ENCODE measurements at regions not wholly inside any gene's neighbourhood (a gene's known extent, or its start where the extent isn't known, plus 50 kb on each side); places are given as distances from the start of the nearest gene placed in this dataset.

DNA sequence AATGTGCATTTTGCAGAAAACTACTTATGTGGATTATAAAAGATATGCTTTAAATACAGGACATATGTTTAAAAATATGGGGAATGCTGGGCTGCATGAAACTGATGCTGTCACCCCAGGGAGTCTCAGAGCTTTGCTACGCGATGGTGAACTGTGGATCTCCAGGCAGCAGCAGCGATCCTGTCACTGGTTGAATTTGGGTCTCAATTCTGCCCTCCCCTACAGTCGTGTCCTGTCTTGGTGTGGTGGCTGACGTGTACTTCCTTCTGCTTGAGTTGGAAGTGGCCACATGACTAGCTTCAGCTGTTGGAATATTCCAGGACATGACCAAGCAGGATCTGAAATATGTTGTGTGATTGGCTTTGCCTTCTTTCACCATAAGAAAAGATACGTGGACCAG, 222.9 kb upstream of the AJAP1 start:
- no peak for DNase-seq (ENCODE audit: low spot score)

DNA sequence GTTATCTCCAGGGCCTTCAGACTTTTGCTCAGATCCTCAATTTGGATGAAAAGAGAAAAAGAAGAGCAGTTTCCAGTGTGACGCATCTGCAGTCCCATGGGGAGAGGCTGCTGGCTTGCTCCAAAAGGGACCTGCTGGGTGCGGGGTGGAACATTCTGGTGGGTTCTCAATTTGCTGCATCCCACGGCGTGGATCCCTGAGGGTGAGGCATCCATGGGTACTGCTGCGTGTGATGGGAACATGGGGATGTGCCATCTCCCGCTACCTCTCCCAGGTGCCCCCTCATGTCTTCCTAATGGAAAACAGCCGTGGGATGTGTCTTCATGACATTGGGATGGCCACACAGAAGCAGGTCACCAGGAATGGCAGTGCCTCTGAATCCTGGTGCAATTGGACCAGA, 221.3 kb upstream of the AJAP1 start:
- DNase-seq (ENCODE audit: low spot score), result no peak

DNA sequence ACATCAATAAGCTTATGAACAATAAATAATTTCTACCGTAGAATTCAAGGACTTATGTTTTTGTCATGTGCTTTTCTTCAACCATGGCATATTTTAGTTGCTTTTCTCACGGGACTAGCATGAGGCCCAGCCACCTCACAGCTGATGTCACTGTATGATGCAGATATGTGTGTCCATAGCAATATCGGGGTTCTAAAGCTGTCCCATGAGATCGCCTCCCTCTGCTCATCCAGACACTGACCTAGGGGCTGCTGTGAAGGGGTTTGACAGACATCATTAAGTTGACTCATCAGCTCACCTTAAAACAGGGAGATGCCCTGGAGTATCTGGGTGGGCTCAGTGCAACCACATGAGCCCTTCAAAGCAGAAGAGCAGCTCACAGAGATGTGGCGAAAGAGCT, 210.3 kb upstream of the AJAP1 start:
- DNase-seq (ENCODE audit: low spot score), result no peak

DNA sequence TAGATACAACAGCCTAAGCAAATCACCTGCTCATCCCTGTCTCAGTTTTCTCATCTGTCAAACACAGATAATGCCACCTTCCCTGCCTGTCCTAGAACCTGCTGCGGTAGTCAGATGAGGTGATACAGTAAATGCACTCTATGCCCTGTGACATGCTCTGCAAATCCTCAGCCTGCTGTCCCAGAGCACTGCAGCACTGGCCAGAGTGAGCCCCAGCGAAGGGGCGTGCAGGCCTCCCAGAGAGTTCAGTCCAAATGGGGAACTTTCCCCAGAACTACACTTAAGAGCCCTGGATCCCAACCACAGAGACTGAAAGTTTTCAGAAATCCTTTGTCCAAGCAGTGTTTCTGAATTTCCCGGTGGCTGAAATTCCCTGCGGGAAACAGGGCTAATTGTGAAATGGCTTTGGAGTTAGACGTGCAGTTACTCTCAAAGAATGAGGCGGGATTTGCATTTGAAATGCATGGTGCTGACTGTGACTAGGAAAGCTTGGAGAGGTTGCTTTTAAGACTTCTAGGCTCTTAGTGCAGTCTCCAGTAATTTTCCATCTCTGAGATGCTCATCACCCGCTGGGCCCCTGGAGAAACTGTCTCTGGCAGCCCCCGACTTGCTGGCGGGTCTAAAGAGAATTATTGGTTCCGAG, 206.5 kb upstream of the AJAP1 start:
- DNase-seq (ENCODE audit: low spot score), result no peak

DNA sequence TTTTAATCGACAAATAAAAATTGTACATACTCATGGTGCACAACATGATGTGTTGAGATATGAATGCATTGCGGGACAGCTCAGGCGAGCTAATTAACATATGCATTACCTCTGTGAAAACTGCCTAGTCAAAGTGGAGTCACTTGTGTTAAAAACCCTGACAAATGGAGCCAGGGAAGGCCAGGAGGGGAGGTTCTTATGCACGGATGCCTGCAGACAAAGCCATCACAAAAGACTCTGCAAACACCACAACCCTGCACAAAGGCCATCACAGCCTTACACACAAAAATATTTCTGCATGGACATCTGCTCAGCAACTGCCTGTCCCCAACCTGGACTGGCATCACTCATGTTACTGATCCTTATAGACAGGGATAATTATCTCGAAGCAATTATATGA, 204.4 kb upstream of the AJAP1 start:
- DNase-seq (ENCODE audit: low spot score), result no peak

DNA sequence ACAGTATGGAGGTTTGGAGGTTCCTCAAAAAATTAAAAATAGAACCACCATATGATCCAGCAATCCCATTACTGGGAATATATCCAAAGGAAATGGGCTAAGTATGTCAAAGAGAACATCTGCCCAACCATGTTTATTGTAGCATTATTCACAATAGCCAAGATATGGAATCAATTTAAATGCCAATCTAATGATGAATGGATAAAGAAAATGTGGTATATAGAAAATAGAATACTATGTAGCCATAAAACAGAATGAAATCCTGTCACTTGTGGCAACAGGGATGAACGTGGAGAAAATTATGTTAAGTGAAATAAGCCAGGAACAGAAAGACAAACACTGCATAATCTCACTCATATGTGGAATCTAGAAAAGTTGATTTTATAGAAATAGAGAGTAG, 201.7 kb upstream of the AJAP1 start:
- no peak for DNase-seq (ENCODE audit: low spot score)

DNA sequence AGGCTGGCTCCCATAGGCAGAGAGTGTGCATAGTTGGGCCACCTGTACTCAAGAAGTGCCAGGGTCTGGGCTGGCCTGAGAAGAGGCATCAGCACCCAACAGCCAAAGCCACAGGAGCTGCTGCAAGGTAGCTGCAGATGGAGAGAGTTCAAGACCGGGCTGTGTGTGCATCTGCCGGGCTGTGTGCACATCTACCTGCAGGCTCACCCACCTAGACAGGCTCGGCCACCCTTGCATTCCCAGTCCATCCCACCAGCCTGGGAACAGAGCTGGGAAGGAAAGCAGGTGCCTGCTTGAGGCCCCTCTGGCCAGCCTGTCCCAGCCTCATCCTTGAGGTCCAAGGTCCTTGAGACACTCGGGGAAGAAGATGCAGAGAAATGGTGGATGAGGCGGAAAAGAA, 194.4 kb upstream of the AJAP1 start:
- DNase-seq (ENCODE audit: low spot score), result no peak

DNA sequence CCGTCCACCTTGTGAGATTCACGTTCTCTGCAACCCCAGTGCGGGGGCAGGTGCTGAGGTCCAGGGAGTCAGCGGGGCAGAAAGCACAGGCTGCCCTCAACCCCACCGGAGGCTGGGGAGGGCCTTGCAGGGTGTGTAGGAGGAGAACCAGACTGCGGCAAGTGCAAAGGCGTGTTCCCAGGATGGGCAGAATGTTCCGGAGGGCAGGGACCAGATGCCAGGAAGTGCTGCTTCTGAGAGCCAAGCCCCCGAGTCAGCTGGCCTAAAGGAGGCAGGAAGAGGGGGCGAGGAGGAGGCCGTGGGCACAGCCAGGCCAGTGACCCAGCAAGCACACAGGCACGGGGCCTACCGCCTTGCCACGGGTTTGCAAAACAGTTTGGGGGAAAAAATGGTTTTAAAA, 193.8 kb upstream of the AJAP1 start:
- no peak for DNase-seq (ENCODE audit: low spot score)

DNA sequence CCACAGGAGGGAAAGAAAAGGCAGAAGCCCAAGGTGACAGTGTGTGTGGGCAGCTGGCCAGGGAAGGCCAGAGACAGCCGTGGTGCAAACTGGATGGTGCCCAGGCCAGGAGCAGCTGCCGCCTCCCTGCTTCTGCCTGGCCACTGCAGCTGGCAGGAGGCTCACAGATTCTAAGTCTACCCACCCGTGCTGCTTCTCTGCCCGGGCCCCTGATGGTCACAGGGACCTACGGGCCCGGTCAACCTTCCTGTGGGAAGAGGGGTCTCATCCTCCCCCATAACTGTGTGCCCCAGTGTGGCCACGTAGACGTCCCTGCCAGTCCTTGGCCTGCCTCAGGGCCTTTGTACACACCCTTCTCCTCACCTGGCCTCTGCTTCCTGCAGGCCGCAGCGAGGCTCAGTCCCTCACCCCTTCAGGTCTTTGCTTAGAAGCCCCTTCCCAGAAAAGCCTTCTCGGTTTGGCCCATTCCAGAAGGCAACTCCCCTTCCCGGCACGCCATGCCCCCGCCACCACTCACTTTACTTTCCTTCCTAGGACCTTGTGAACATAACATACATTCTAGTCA, 192.6 kb upstream of the AJAP1 start:
- DNase-seq (ENCODE audit: low spot score), result no peak

DNA sequence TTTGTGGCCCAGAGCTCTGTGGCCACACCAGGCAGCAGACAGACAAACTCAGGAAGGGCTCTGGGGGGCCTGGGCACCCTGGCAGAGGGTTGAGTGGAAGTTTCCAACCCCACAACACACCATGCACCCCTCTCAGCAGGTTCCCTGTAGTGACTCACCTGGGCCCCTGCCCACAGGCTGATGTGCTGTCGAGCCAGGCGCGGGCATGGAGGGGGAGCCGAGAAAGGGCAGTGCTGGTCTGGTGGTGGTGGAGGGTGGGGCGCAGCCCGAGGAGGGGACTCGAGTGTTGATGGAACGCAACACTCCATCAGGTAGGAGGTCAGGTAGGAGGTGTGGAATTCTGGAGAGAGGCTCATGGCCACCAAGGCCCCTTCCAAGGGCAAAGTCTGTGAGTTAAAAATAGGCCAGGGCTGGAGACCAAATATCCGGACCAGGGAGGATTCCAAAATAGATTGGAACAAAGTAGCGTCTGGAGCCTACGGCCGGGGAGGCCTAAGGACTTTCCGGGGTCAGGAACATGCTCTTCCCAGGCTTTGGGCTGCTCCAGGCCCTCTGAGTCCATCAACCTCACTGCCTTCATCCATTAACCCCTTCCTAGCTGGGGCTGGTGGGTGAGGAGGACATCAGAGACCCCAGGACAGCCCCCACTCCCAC, 191.5 kb upstream of the AJAP1 start:
- DNase-seq (ENCODE audit: low spot score), result no peak

DNA sequence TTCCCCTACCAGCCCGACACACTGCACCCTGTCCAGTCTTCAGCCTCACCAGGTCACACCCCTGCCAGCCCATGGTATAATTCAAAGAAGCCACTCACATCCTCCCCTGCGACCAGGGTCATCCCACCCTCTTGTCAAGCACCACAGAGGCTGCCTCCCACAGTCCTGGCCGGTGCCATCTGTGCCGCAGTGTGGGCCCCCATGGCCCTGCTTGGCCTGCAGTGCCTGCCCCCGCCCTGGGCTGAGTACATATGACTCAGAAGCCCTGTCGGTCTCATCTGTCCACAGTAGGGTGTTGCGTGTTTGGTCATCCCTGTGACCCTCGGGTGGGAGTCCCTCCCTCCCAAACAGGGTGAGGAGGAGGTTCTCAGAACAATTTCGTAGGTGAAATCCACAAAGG, 190.8 kb upstream of the AJAP1 start:
- DNase-seq (ENCODE audit: low spot score), result no peak

DNA sequence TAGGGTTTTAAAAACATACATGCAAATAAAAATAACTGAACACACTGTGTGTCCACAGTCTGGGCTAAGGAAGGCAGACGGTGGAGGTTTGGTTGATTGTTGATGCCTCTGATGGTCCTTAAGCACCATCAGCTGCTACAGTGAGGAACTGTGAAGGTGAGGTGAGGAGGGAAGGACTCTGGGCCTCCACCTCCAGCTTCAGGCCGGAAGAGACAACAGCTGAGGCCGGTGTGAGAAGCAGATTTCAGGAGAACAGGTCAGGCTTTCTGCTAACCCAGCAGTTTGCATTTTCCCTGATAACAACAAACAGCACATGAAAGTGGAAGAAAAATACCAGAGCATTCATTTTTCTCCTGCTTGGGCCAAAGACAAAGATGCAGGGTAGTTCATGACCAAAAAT, 189.9 kb upstream of the AJAP1 start:
- DNase-seq (ENCODE audit: low spot score), result no peak

DNA sequence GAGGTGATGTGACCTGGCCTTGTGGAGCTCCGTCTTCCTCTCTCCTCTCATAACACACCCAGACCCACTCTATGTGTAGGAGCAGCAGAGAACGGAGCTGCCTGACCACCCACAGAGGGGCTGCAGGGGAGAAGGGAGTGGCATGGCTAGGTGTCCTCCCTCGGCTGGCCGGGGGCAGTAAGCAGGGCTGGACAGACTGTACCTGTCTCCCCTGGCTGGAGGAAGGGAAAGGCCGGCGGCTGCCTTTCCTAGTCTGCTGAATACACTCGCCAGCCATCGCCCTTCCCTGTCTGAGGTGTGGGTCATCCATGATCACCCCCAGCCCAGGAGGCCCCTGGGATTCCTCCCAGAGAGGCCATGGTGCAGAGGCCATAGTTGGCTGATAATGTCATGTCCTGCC, 187.2 kb upstream of the AJAP1 start:
- DNase-seq (ENCODE audit: low spot score), result no peak

DNA sequence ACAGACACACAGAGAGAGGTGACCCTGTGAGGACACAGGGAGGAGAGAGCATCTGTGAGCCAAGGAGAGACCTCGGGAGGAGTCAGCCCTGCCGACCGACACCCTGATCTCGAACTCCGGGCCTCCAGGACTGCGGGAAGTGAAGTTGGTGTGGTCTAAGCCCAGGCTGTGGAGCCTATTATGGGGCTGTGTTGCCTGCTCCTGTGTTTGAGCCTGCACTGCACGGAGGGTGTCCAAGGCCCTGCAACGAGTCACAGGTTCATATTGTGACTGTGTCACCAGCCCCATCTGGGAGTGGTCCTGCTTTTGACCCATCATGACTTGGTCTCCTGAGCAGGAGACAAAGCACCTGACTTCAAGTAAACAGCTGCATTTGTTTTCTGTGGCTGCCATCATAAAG, 186.0 kb upstream of the AJAP1 start:
- DNase-seq (ENCODE audit: low spot score), result no peak

DNA sequence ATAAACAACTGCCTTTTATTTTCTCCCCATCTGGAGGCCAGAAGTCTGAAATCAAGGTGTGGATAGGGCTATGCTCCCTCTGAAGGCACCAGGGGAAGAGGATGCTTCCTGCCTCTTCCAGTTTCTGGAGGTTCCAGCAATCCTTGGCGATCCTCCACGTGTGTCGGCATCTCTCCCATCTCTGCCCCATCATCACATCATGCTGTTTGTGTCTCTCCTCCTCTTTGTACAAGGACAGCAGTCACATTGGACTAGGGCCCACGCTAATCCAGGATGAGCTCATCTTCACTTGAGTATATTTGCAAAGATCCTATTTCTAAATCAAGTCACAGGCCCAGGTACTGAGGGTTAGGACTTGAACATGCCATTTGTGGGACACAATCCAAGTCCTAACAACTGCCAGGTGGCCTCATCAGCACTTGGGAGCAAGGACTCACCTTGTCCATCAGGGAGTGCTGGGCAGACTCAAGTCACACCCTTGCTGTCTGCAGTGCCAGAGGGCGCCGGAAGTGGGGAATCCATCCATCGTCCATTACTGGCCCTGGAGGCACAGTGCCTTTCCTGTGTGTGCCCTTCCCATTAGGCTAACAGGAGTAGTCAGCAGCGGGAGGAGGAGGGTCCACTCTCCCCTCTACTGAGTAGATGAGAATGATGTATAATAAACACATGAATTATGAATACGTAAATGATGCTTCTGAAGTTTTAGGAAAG, 185.4 kb upstream of the AJAP1 start:
- no peak for DNase-seq (ENCODE audit: low spot score)

DNA sequence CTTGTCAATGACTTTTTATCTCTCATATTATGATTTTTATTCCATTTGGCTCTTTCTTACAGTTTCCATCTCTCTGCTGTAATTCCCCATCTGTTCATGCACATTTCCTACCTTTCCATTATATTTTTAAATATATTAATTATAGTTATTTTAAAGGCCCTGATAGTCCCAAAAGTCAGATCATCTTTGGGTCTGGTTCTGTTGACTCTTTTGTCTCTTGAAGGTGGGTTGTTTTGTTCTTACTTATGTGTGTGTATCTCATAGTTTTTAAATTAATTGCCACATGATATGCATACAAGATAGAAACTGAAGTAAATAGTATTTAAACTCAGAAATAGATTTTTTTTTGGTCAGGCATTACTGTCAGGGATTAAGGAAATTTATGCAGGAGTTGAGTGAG, 178.0 kb upstream of the AJAP1 start:
- DNase-seq (ENCODE audit: low spot score), result no peak

DNA sequence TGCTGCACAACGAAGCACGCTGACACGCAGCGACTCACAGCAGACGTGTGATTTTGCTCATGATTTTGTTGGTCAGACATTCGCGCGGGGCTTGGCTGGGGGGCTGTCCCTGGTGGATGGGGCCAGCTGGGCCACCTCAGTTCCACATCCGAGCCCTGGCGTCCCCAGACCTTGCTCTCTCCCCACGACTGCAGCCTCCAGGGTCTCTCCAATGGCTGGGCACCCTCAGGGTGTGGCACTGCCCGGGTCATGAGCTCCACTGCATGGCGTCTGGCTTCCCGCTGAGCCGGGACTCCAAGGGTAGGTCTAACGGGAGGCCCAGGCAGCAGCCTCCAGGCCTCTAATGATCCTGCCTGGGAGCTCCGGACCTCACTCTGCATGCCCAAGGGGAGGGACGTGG, 173.0 kb upstream of the AJAP1 start:
- no peak for DNase-seq (ENCODE audit: low spot score)

DNA sequence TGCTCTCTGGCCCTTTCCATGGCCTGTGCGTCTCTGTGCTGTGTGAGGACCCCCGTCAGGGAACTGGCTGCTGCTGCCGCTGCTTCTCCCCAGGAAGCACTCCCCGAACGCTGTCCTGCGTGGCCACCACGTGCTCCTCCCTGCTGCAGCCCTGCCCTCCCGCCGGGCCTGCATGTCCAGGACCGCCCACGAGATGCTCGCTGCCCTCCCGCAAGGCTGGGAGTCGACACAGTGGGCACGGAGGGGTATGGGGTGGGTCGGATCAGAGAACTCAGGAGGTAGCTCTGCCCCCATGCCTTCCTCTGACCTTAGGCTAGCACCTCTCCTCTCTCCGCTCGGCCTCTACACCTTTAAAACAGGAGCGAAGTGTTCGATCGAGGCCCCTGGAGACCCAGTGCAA, 171.9 kb upstream of the AJAP1 start:
- no peak for DNase-seq (ENCODE audit: low spot score)

DNA sequence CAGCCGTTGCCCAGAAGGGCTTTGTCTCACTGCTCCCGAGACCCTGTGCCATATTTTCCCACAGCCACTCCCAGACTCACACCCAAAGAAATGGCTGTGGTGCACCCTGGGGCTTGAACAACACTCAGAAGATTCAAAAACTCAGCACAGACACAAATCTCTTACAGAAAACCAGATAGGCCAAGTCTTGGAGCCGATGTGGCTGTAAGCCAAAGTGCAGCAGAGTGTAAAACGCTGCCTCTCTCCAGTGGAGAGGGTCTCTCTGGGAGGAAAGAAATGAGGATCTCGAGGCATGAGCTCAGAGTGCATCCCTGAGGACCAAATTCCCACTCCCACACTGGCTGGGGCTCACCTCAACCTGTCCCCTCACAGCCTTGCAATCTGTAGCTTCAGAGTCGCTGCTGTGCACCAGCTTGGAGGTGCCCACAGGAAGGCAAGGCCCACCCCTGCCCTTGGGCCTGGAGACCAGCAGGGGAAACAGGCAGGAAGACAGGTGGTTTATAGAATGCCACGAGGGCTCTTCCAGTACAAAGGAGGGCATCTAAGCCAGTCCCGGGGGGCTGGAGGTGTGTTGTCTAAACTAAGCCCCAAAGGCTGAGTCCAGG, 171.3 kb upstream of the AJAP1 start:
- DNase-seq (ENCODE audit: low spot score), result no peak

DNA sequence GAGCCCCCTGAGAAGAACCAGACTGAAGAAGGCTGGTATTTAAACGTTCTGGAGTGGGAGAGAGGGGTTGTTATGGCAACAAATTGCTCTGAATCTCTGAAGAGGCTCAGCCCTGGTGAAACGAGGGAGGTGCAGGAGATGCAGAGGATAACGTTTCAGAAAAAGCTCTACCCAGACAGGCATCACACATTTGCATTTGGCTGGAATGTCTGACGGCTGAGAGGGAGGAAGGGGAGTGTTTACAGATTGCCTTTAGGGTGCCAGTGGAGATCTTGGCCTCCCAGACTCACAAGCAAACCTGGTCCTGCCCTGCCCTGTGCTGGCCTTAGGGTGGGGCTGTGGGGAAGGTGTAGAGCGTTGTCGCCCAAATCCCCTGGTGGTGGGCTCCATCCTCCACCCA, 169.0 kb upstream of the AJAP1 start:
- no peak for DNase-seq (ENCODE audit: low spot score)

DNA sequence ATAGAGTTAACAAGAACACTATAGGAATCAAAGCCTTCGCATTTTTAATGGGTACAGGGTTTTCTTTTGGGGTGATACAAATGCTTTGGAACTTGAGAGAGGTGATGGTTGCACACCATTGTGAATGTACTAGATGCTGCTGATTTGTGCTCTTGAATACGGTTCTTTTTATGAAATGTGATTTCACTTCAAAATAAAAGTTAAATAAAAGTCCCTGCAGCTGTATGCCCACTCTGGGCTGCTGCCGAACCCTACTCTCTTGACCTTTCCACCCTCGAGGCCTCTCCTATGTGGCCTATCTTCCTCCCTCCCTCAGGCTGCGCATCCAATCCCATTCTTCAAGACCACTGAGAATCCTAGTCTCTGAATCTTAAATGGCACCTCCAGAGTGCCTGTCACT, 168.5 kb upstream of the AJAP1 start:
- DNase-seq (ENCODE audit: low spot score), result no peak

DNA sequence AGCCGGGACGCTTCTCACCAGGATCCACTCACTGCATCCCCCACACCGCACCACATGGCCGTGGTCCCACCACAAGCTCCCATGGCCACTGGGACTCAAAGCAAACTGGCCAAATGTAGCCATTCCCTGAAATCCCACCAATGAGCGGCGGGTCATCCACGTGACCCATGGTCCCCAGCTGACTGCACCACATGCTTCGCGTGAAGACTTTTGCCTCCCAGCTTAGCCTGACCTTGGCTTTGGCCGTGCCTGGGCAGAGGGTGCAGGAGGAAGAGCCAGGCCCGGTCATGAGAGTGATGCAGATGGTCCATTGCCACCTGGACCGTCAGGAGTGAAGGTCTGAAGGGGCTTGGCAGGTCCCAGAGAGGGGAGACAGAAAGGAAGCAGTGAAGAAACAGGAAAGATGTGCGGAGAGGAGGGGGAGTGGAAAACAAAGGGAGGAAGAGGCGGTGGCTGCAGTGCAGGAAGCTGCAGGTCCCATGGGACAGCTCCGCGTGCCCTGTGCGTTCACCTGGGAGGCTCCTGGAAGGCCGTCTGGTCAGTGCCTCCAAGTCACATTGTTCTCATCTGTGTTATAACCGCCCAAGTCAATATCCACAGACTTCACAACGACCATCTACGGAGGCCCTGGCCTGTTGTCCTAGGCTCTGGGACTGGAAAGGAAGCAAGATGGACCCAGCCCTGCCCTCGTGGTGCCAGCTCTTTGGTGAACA, 167.8 kb upstream of the AJAP1 start:
- DNase-seq (ENCODE audit: low spot score), result no peak

All from CD4-positive, alpha-beta T cell treated with Interleukin-2 at 100 ng/mL for 4 hours (primary cell).